GM12874 (cell line): ENCODE measurements at regions not wholly inside any gene's neighbourhood (a gene's known extent, or its start where the extent isn't known, plus 50 kb on each side); places are given as distances from the start of the nearest gene placed in this dataset.

Experiments
- CTCF ChIP-seq: IDR thresholded peaks from 2 replicates; pipeline ENCODE4 v1.5.1; 2011; ENCODE audit warnings: low read depth, mild to moderate bottlenecking, control low read depth, low read length, moderate library complexity; ENCODE audit not compliant: insufficient read depth

GRCh38 chr2:19104503-19104902 lies 253.9 kb downstream of the OSR1 start:
- TF ChIP-seq CTCF = no peak

DNA sequence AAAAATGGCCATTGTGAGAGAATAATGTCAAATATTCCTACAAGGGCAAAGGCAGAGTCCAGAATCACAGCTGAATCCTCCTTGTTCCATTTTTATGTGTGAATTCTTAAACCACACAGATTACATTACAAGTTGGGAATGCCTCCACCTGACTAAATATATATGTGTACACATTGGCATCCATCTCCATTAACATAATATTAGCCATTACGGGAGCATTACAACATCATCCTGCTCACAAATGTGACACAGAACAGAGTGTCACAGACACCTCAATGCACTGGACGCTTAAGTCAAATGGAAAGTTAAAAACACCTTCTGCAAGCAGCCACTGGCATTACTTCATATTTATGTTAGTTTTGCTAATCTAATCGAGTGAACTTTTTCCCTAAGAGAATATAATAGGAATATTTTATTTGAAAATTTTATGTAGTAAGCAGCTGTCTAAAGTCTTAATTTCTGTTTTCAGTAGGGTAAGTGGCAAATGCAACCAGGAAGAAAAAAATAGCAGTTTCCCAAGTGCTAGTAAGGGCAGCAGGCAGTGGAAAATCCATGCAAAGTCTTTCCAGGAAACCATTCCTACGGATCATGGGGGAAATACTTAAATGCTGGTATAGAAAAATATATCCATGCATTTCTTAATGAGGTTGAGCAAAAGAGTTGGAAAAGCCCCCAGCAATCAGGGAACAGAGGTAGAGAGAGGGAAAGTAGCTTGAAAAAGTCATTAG lies 255.6 kb downstream of the OSR1 start:
- TF ChIP-seq CTCF = no peak

DNA sequence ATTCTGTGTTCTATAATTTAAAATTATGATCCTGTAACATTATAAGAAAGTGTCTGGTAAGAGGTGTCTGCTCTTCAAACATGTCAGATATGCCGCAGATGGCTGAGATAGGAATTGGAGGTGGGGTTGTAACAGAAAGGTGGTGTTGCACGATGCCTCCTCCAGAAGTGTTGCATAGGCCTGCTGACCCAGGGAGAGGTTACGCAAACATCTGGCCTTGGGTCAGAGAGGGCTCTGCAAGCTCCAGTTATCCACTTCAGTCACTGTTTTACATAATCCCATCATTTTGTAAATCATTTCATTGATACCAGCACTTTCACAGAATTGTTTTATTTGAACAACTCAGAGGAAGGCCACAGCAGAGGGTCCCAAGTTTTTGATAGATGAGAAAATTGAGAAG lies 256.5 kb downstream of the OSR1 start:
- no peak for TF ChIP-seq CTCF

GRCh38 chr2:19100570-19100969 lies 257.9 kb downstream of the OSR1 start:
- TF ChIP-seq CTCF = no peak

- TF ChIP-seq CTCF = no peak
These were observed 259.2 kb downstream of the OSR1 start for GRCh38 chr2:19099181-19099580.

DNA sequence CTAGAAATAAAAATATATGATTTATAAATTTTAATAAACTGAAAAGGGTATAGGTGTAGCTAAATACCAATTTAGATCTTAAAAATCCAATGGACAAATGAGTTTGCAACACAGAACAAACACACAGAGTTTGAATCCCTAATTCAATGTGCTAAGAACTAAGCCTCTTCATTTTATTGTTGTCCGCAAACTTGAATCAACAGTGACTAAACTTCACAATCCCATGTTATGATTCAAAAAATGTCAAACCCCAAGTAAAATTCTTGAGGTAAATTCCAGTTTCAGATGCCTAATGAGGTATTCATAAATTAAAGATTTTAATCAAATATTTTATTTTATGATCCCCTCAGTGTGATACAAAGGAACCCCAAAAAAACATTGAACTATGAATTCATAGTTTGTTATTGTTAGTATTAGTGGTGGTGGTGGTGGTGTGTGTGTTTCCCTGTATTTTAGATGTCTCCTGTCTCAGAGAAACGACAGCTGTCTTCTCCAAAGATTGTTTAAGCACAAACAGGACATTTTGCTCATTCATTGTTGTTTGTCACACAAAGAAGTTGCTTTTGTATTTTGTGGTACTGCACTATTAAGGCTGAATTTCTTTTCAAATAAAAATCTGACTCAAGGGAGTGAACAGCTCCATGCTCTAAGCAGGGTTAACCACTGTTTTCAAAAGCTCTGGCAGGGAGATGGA lies 259.8 kb downstream of the OSR1 start:
- TF ChIP-seq CTCF = no peak

- TF ChIP-seq CTCF = no peak
These were observed 272.2 kb downstream of the OSR1 start for GRCh38 chr2:19086231-19086651.
